Endothelial cell of umbilical vein (primary cell): ENCODE measurements at regions not wholly inside any gene's neighbourhood (a gene's known extent, or its start where the extent isn't known, plus 50 kb on each side); places are given as distances from the start of the nearest gene placed in this dataset.

Experiments used
- BruUV-seq: library from RNA; stranded (reverse); fragments of 400-500 nt; replicated peaks from 2 replicates; lab custom pipeline; 2021; lab: Mats Ljungman, UMichigan
- CTCF ChIA-PET: fragments of 300-600, 350-600 bp; sonication (Branson Sonifier 250); formaldehyde crosslinking; loops from one replicate; lab custom pipeline; 2021; ENCODE audit warnings: antibody characterized with exemption, inconsistent platforms; lab: Charles Lee
- POLR2A ChIA-PET: fragments of 300-600, 350-600 bp; sonication (Branson Sonifier 250); formaldehyde crosslinking; loops from one replicate; lab custom pipeline; 2021; ENCODE audit warnings: antibody characterized with exemption, inconsistent platforms; lab: Charles Lee
- DNase-seq: peaks from one replicate; pipeline ENCODE4 v3.0.0-alpha.2; 2011; ENCODE audit warnings: low read depth, low spot score
- FAIRE-seq: peaks from 2 replicates; lab custom pipeline; 2011; peaks lifted over from hg19 to GRCh38; lab: Jason Lieb, UNC
- H2AFZ ChIP-seq: 2 replicates; pipeline ENCODE4 v1.6.0; 2012; ENCODE audit warnings: low read depth, low read length, control low read depth, inconsistent platforms
- H3K27ac ChIP-seq: 2 replicates; pipeline ENCODE4 v1.5.1; 2011; ENCODE audit warnings: low read depth, mild to moderate bottlenecking, control low read depth, low read length, moderate library complexity; ENCODE audit not compliant: insufficient read depth
- H3K27me3 ChIP-seq, 2 experiments: 2 replicates each; pipeline versions ENCODE4 v1.6.0 to v1.6.1; 2011; ENCODE audit warnings: low read length in 2 of 2, mixed read lengths in 1 of 2; ENCODE audit not compliant: control insufficient read depth in 2 of 2, insufficient read depth in 2 of 2
- H3K36me3 ChIP-seq, 2 experiments: 2 replicates in 1 of 2; 3 replicates in 1 of 2; pipeline ENCODE4 v1.5.1; 2011; ENCODE audit warnings: low read length in 2 of 2, mild to moderate bottlenecking in 1 of 2, moderate library complexity in 1 of 2; ENCODE audit not compliant: control insufficient read depth in 2 of 2, insufficient read depth in 2 of 2; ENCODE audit errors: extremely low read depth in 1 of 2
- H3K4me1 ChIP-seq: 3 replicates; pipeline ENCODE4 v1.5.1; 2011; ENCODE audit warnings: mild to moderate bottlenecking, low read length; ENCODE audit not compliant: control insufficient read depth, insufficient read depth; ENCODE audit errors: extremely low read depth
- H3K4me2 ChIP-seq: 2 replicates; pipeline ENCODE4 v1.6.1; 2011; ENCODE audit warnings: low read length, control low read depth, mixed read lengths; ENCODE audit not compliant: insufficient read depth
- H3K4me3 ChIP-seq, 3 experiments: fragments of 200-600 bp in 1 of 3; sonication (generic), shearing (Covaris generic) in 1 of 3; replicated peaks in 1 of 3; 2 replicates each; pipeline ENCODE4 v1.5.1; 2011 to 2016; ENCODE audit warnings: control low read depth in 3 of 3, low read length in 3 of 3, mild to moderate bottlenecking in 2 of 3, inconsistent platforms in 1 of 3, low read depth in 1 of 3, moderate library complexity in 1 of 3; ENCODE audit not compliant: insufficient read depth in 1 of 3
- H3K79me2 ChIP-seq: 2 replicates; pipeline ENCODE4 v1.6.0; 2012; ENCODE audit warnings: low read length, inconsistent platforms; ENCODE audit not compliant: control insufficient read depth, insufficient read depth
- H3K9ac ChIP-seq: replicated peaks from 2 replicates; pipeline ENCODE3; 2011; ENCODE audit warnings: low read length, control low read depth; ENCODE audit not compliant: insufficient read depth; ENCODE audit errors: extremely low read depth
- H3K9me1 ChIP-seq: replicated peaks from 3 replicates; pipeline ENCODE4 v1.6.0; 2011; ENCODE audit warnings: mild to moderate bottlenecking, low read length; ENCODE audit not compliant: control insufficient read depth, insufficient read depth; ENCODE audit errors: extremely low read depth
- H3K9me3 ChIP-seq: replicated peaks from 2 replicates; pipeline ENCODE4 v1.5.1; 2012; ENCODE audit warnings: low read length, inconsistent platforms; ENCODE audit not compliant: control insufficient read depth, insufficient read depth
- H4K20me1 ChIP-seq: replicated peaks from 2 replicates; pipeline ENCODE3; 2011; ENCODE audit warnings: mild to moderate bottlenecking, low read length; ENCODE audit not compliant: control insufficient read depth, insufficient read depth; ENCODE audit errors: extremely low read depth
- CTCF ChIP-seq, 2 donors: IDR thresholded peaks; 1 replicate in 1 of 2; 2 replicates in 1 of 2; pipeline ENCODE4 v1.5.1; 2011; ENCODE audit warnings: low read length in 2 of 2, mild to moderate bottlenecking in 2 of 2, moderate library complexity in 2 of 2, control low read depth in 1 of 2, inconsistent platforms in 1 of 2, low read depth in 1 of 2; ENCODE audit not compliant: insufficient read depth in 1 of 2; ENCODE audit errors: extremely low read depth in 1 of 2
- EZH2 ChIP-seq: IDR thresholded peaks from 2 replicates; pipeline ENCODE4 v1.6.1; 2012; ENCODE audit warnings: borderline replicate concordance, low read depth, mild to moderate bottlenecking, moderate library complexity, low read length, inconsistent platforms; ENCODE audit not compliant: severe bottlenecking
- FOS ChIP-seq: IDR thresholded peaks from 2 replicates; pipeline ENCODE4 v1.6.1; 2011; ENCODE audit warnings: mild to moderate bottlenecking, low read length, moderate library complexity, borderline replicate concordance; ENCODE audit not compliant: insufficient read depth
- GATA2 ChIP-seq: IDR thresholded peaks from 2 replicates; pipeline ENCODE4 v1.7.0; 2011; ENCODE audit warnings: low read depth, mild to moderate bottlenecking, moderate library complexity, mixed read lengths, low read length; ENCODE audit not compliant: insufficient read length, insufficient read depth
- JUN ChIP-seq: IDR thresholded peaks from 2 replicates; pipeline ENCODE4 v1.6.1; 2011; ENCODE audit warnings: borderline replicate concordance, low read depth; ENCODE audit not compliant: insufficient read length, insufficient read depth
- POLR2A ChIP-seq: IDR thresholded peaks from 2 replicates; pipeline ENCODE4 v1.6.1; 2012; ENCODE audit warnings: low read depth, mild to moderate bottlenecking, control low read depth, low read length
- dilution Hi-C: fragments of 300-500 bp; cut with MboI; formaldehyde crosslinking; loops from one replicate; pipeline ENCODE4 v1.15.0; 2019; ENCODE audit warnings: low sequenced_read_pairs; ENCODE audit not compliant: extremely low pct_ligation_motif_present
- intact Hi-C: fragments of 100-400 bp; cut with micrococcal nuclease; formaldehyde crosslinking; loops from one replicate; pipeline ENCODE4 v1.10.0; 2022
- TF ChIP-seq, protein P1 (sequence below): IDR thresholded peaks from 2 replicates; pipeline ENCODE4 v1.6.1; 2011; ENCODE audit not compliant: insufficient read depth, insufficient read length

- no peak overlapping the region for H3K27ac ChIP-seq
- dilution Hi-C loops: no loop called here
- H3K4me3 ChIP-seq: no peak overlapping the region
- DNase-seq (no peak), FAIRE-seq (no peak)
- TF ChIP-seq EZH2 (no peak), FOS (no peak), GATA2 (no peak), CTCF (IDR thresholded peaks at IDR 0.05; ENCODE audit: extremely low read depth in 1 of 2, insufficient read depth in 1 of 2, low read depth in 1 of 2, low read length in 2 of 2) (no peak), POLR2A (no peak), JUN (no peak)
- TF ChIP-seq, protein P1, sequence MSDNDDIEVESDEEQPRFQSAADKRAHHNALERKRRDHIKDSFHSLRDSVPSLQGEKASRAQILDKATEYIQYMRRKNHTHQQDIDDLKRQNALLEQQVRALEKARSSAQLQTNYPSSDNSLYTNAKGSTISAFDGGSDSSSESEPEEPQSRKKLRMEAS: no peak
- POLR2A ChIA-PET: no interaction called here
- no peak overlapping the region for H2AFZ ChIP-seq
- no peaks in the 10 kb centered on the region for H4K20me1 ChIP-seq
- CTCF ChIA-PET: interaction anchor here (0.7 to 1.6 kb wide), 3 partner anchors 9 to 56 kb away, joined by 3 to 8 read pairs (median 3); no protein-coding TSS in a partner anchor
- BruUV-seq: no TSS peak
- no peak overlapping the region for H3K4me2 ChIP-seq
- H3K4me1 ChIP-seq: peaks cover 22% of the 10 kb centered on the region
- H3K79me2 ChIP-seq: no peaks in the 10 kb centered on the region
- peaks cover 0 to 2% of the 10 kb centered on the region in 2 experiments for H3K27me3 ChIP-seq
- H3K36me3 ChIP-seq: no peaks in the 10 kb centered on the region
- H3K9ac ChIP-seq: no peak overlapping the region
- no peaks in the 10 kb centered on the region for H3K9me3 ChIP-seq
- H3K9me1 ChIP-seq: no peaks in the 10 kb centered on the region
- intact Hi-C loops: no loop called here
Observed at GRCh38 chr22:27476318-27476717, 325.2 kb downstream of the MN1 start.
